Fibroblast of villous mesenchyme (primary cell): ENCODE measurements at regions not wholly inside any gene's neighbourhood (a gene's known extent, or its start where the extent isn't known, plus 50 kb on each side); places are given as distances from the start of the nearest gene placed in this dataset.
A peak's percentile ranks its signal among the peaks of the same experiment; 100 is the strongest.

Source experiments
- DNase-seq: peaks from one replicate; pipeline ENCODE4 v3.0.0-alpha.2; 2010; ENCODE audit warnings: low read depth
- H3K4me3 ChIP-seq: 2 replicates; pipeline ENCODE4 v1.5.1; 2011; ENCODE audit warnings: low read depth, mild to moderate bottlenecking, low read length
- CTCF ChIP-seq: IDR thresholded peaks from 2 replicates; pipeline ENCODE4 v1.5.1; 2012; ENCODE audit warnings: low read depth, mild to moderate bottlenecking, low read length; ENCODE audit not compliant: insufficient read depth

GRCh38 chr3:193871220-193871485 lies 264.8 kb upstream of the HES1 start:
- TF ChIP-seq CTCF = no peak
- no peak overlapping the region for H3K4me3 ChIP-seq
- no peak for DNase-seq

- peak; percentile 87 for DNase-seq
- no peak for TF ChIP-seq CTCF
- no peak overlapping the region for H3K4me3 ChIP-seq
Observed at GRCh38 chr3:193872265-193872753, 263.6 kb upstream of the HES1 start.

GRCh38 chr3:193873426-193874201 lies 262.3 kb upstream of the HES1 start:
- DNase-seq = no peak
- TF ChIP-seq CTCF = no peak
- H3K4me3 ChIP-seq = no peak overlapping the region

- no peak for DNase-seq
- no peak overlapping the region for H3K4me3 ChIP-seq
- no peak for TF ChIP-seq CTCF
Observed at GRCh38 chr3:193874512-193874911, 261.4 kb upstream of the HES1 start.

GRCh38 chr3:193874997-193875593 lies 260.9 kb upstream of the HES1 start:
- H3K4me3 ChIP-seq = no peak overlapping the region
- TF ChIP-seq CTCF = no peak

GRCh38 chr3:193875601-193876321 lies 260.2 kb upstream of the HES1 start:
- DNase-seq = no peak
- no peak for TF ChIP-seq CTCF
- no peak overlapping the region for H3K4me3 ChIP-seq

More at GRCh38 chr3:193874997-193875593, 260.9 kb upstream of the HES1 start:
- no peak for DNase-seq
